ENCODE measurements at regions not wholly inside any gene's neighbourhood (a gene's known extent, or its start where the extent isn't known, plus 50 kb on each side); places are given as distances from the start of the nearest gene placed in this dataset.

- CTCF ChIA-PET, result no interaction called here
- no peak for TF ChIP-seq AEBP2 (tag by site-specific recombination; IDR thresholded peaks at IDR 0.05; ENCODE audit: borderline replicate concordance)
- no peak for TF ChIP-seq ZBTB7A (tag by site-specific recombination; IDR thresholded peaks at IDR 0.05; ENCODE audit: low read depth)
- no peak for TF ChIP-seq ZNF155 (tag by site-specific recombination; IDR thresholded peaks at IDR 0.05)
- TF ChIP-seq PATZ1 (tag by site-specific recombination; IDR thresholded peaks at IDR 0.05), result no peak
- no peak for TF ChIP-seq GLI4 (tag by site-specific recombination; IDR thresholded peaks at IDR 0.05)
- TF ChIP-seq TCF7L2 (IDR thresholded peaks at IDR 0.05; ENCODE audit: borderline replicate concordance, low read depth, low read length), result no peak
- TF ChIP-seq ZNF362 (tag by site-specific recombination; IDR thresholded peaks at IDR 0.05), result no peak
- TF ChIP-seq ZSCAN16 (tag by site-specific recombination; IDR thresholded peaks at IDR 0.05), result no peak
- TF ChIP-seq ZBTB49 (tag by site-specific recombination; IDR thresholded peaks at IDR 0.05; ENCODE audit: low read depth), result no peak
- TF ChIP-seq ZBTB10 (tag by site-specific recombination; IDR thresholded peaks at IDR 0.05), result no peak
- no peak for TF ChIP-seq ZNF433 (tag by site-specific recombination; IDR thresholded peaks at IDR 0.05; ENCODE audit: low read depth)
- no peak for TF ChIP-seq KLF8 (tag by site-specific recombination; IDR thresholded peaks at IDR 0.05)
- TF ChIP-seq ZNF580 (tag by site-specific recombination; IDR thresholded peaks at IDR 0.05), result no peak
- TF ChIP-seq MZF1 (tag by site-specific recombination; IDR thresholded peaks at IDR 0.05; ENCODE audit: borderline replicate concordance), result no peak
- TF ChIP-seq INSM2 (tag by site-specific recombination; IDR thresholded peaks at IDR 0.05), result no peak
- TF ChIP-seq HIC1 (tag by site-specific recombination; IDR thresholded peaks at IDR 0.05), result no peak
- TF ChIP-seq GLIS1 (tag by site-specific recombination; IDR thresholded peaks at IDR 0.05), result peak; percentile 81
- no peak for TF ChIP-seq ZNF654 (tag by site-specific recombination; IDR thresholded peaks at IDR 0.05; ENCODE audit: low read depth)
- TF ChIP-seq ZNF571 (tag by site-specific recombination; IDR thresholded peaks at IDR 0.05), result no peak
- no peak for TF ChIP-seq BCL6B (tag by site-specific recombination; IDR thresholded peaks at IDR 0.05)
Measured at GRCh38 chr20:40547483-40548091, 141.4 kb downstream of the MAFB start.

More at GRCh38 chr20:40547483-40548091, 141.4 kb downstream of the MAFB start:
- POLR2A ChIA-PET, result interaction anchor here (1.0 kb wide), 1 partner anchor 142 kb away, joined by 3 read pairs; the partner anchor contains the start of gene MAFB
- Histone ChIP-seq H3K4me3 (ENCODE audit: low read depth, low read length) (no peak overlapping the region), H3K9me3 (ENCODE audit: control insufficient read depth, insufficient read depth, low read depth, low read length) (no peaks in the 10 kb centered on the region), H3K27ac (ENCODE audit: extremely low read depth, low read depth, low read length) (no peak overlapping the region), H3K4me1 (ENCODE audit: control insufficient read depth, insufficient read depth, low read length) (no peaks in the 10 kb centered on the region), H3K36me3 (ENCODE audit: control insufficient read depth in 2 of 2, insufficient read depth in 1 of 2, low read length in 2 of 2) (no peaks in the 10 kb centered on the region)

Measured in HEK293 (cell line).